ENCODE measurements at regions not wholly inside any gene's neighbourhood (a gene's known extent, or its start where the extent isn't known, plus 50 kb on each side); places are given as distances from the start of the nearest gene placed in this dataset.

DNA sequence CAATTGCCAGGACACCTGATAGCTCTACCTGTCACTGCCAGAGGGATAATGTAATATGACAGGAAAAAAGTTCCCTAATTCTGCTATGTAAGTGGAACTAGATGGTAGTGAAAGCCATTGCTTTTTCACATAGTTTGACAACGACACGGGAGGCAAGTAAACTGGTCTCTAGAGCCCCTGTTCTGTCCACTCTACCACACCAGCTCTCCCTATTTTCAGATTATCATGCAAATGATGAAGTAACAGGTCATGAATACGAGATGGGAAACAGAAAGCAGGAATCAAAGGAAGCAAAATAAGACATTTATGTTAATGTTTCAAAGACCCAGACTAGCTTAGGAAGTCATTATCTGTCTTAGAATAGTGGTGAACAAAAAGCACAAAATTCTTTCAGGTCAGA lies 56.2 kb downstream of the TAF11L14 start:
- Histone ChIP-seq H3K9me3 (no peaks in the 10 kb centered on the region), H3K4me3 (ENCODE audit: low read depth, low read length) (no peak overlapping the region), H3K27me3 (replicated peaks; ENCODE audit: control insufficient read depth, insufficient read depth, low read length) (no peaks in the 10 kb centered on the region; the same call in 1 of the 2 replicates), H3K36me3 (ENCODE audit: control insufficient read depth, insufficient read depth, low read length) (no peaks in the 10 kb centered on the region), H3K4me1 (no peaks in the 10 kb centered on the region)
- intact Hi-C loops (cut with micrococcal nuclease; ENCODE audit: unreplicated experiment) = no loop called here
- H3K36me3 Mint-ChIP-seq (ENCODE audit: insufficient read depth, unreplicated experiment) = no peaks in the 10 kb centered on the region
- no TSS peak for BruUV-seq (replicated peaks)
- ChIA-PET POLR2A (no interaction called here), CTCF (no interaction called here)
- no peak overlapping the region for H3K4me3 Mint-ChIP-seq (ENCODE audit: unreplicated experiment)
- no peak for DNase-seq
- peaks cover 28% of the 10 kb centered on the region for H3K27me3 Mint-ChIP-seq (ENCODE audit: insufficient read depth, unreplicated experiment)
- no peaks in the 10 kb centered on the region for H3K9me3 Mint-ChIP-seq (ENCODE audit: unreplicated experiment)
- no peaks in the 10 kb centered on the region for H3K4me1 Mint-ChIP-seq (ENCODE audit: low read depth, unreplicated experiment)
- TF ChIP-seq, protein P1, sequence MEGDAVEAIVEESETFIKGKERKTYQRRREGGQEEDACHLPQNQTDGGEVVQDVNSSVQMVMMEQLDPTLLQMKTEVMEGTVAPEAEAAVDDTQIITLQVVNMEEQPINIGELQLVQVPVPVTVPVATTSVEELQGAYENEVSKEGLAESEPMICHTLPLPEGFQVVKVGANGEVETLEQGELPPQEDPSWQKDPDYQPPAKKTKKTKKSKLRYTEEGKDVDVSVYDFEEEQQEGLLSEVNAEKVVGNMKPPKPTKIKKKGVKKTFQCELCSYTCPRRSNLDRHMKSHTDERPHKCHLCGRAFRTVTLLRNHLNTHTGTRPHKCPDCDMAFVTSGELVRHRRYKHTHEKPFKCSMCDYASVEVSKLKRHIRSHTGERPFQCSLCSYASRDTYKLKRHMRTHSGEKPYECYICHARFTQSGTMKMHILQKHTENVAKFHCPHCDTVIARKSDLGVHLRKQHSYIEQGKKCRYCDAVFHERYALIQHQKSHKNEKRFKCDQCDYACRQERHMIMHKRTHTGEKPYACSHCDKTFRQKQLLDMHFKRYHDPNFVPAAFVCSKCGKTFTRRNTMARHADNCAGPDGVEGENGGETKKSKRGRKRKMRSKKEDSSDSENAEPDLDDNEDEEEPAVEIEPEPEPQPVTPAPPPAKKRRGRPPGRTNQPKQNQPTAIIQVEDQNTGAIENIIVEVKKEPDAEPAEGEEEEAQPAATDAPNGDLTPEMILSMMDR (IDR thresholded peaks at IDR 0.05; ENCODE audit: insufficient read depth in 1 of 2, low read depth in 1 of 2, low read length in 1 of 2, severe bottlenecking in 1 of 2, unreplicated experiment in 1 of 2) = no peak
- H3K27ac Mint-ChIP-seq (ENCODE audit: unreplicated experiment) = no peak overlapping the region

DNA sequence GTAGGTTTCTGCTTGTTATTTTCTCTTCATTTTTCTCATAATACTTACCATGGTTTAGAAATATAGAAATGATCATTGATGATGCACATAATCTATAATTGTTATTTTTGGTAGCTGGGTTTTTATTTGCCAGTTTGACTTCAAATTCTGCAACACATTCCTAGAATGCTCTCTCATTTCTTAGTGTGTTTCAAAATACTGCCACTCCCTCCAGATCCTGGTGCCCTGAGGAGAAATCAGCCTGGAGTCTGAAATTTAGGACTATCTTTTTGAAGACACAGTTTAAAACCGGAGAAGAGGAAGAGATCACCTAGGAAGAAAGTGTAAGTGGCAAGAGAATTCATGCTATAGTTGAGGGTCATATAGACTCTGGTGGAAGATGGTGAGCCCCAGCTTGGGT lies 57.5 kb downstream of the TAF11L14 start:
- H3K36me3 ChIP-seq (ENCODE audit: control insufficient read depth, insufficient read depth, low read length) = no peaks in the 10 kb centered on the region
- intact Hi-C loops (cut with micrococcal nuclease; ENCODE audit: unreplicated experiment) = no loop called here
- H3K27me3 Mint-ChIP-seq (ENCODE audit: insufficient read depth, unreplicated experiment) = peaks cover 30% of the 10 kb centered on the region
- BruUV-seq (replicated peaks) = no TSS peak
- H3K9me3 ChIP-seq = no peaks in the 10 kb centered on the region
- CTCF ChIA-PET = no interaction called here
- no peak for DNase-seq
- H3K4me1 ChIP-seq = no peaks in the 10 kb centered on the region
- POLR2A ChIA-PET = no interaction called here
- H3K4me3 ChIP-seq (ENCODE audit: low read depth, low read length) = no peak overlapping the region
- TF ChIP-seq, protein P1 (IDR thresholded peaks at IDR 0.05; ENCODE audit: insufficient read depth in 1 of 2, low read depth in 1 of 2, low read length in 1 of 2, severe bottlenecking in 1 of 2, unreplicated experiment in 1 of 2) = no peak
- H3K27ac Mint-ChIP-seq (ENCODE audit: unreplicated experiment) = no peak overlapping the region
- no peaks in the 10 kb centered on the region for H3K9me3 Mint-ChIP-seq (ENCODE audit: unreplicated experiment)
- H3K4me1 Mint-ChIP-seq (ENCODE audit: low read depth, unreplicated experiment) = no peaks in the 10 kb centered on the region
- no peak overlapping the region for H3K4me3 Mint-ChIP-seq (ENCODE audit: unreplicated experiment)
- no peaks in the 10 kb centered on the region for H3K36me3 Mint-ChIP-seq (ENCODE audit: insufficient read depth, unreplicated experiment)
- H3K27me3 ChIP-seq (replicated peaks; ENCODE audit: control insufficient read depth, insufficient read depth, low read length) = no peaks in the 10 kb centered on the region; the same call in 1 of the 2 replicates

- no peaks in the 10 kb centered on the region for H3K9me3 ChIP-seq
- no TSS peak for BruUV-seq (replicated peaks)
Measured at GRCh38 chr5:17694371-17694770, 60.1 kb downstream of the TAF11L14 start.

More at GRCh38 chr5:17694371-17694770, 60.1 kb downstream of the TAF11L14 start:
- no peaks in the 10 kb centered on the region; the same call in 1 of the 2 replicates for H3K27me3 ChIP-seq (replicated peaks; ENCODE audit: control insufficient read depth, insufficient read depth, low read length)
- Mint-ChIP-seq H3K36me3 (ENCODE audit: insufficient read depth, unreplicated experiment) (no peaks in the 10 kb centered on the region), H3K9me3 (ENCODE audit: unreplicated experiment) (no peaks in the 10 kb centered on the region), H3K4me3 (ENCODE audit: unreplicated experiment) (no peak overlapping the region), H3K27ac (ENCODE audit: unreplicated experiment) (no peak overlapping the region), H3K27me3 (ENCODE audit: insufficient read depth, unreplicated experiment) (peaks cover 24% of the 10 kb centered on the region), H3K4me1 (ENCODE audit: low read depth, unreplicated experiment) (no peaks in the 10 kb centered on the region)
- CTCF ChIA-PET = no interaction called here
- no peak for DNase-seq
- no peaks in the 10 kb centered on the region for H3K4me1 ChIP-seq
- TF ChIP-seq, protein P1 (IDR thresholded peaks at IDR 0.05; ENCODE audit: insufficient read depth in 1 of 2, low read depth in 1 of 2, low read length in 1 of 2, severe bottlenecking in 1 of 2, unreplicated experiment in 1 of 2) = no peak
- H3K4me3 ChIP-seq (ENCODE audit: low read depth, low read length) = no peak overlapping the region
- POLR2A ChIA-PET = no interaction called here
- no peaks in the 10 kb centered on the region for H3K36me3 ChIP-seq (ENCODE audit: control insufficient read depth, insufficient read depth, low read length)
- intact Hi-C loops (cut with micrococcal nuclease; ENCODE audit: unreplicated experiment) = no loop called here
